DMS53 (cell line): ENCODE measurements at regions not wholly inside any gene's neighbourhood (a gene's known extent, or its start where the extent isn't known, plus 50 kb on each side); places are given as distances from the start of the nearest gene placed in this dataset.

Source experiments
- DNase-seq: peaks from one replicate; lab custom pipeline; 2025; lab: John Stamatoyannopoulos, UW

- DNase-seq = peak; percentile 39
These were observed 147.7 kb upstream of the RPS6KA2 start for GRCh38 chr6:166774770-166775169.

GRCh38 chr6:166774292-166774691, 147.2 kb upstream of the RPS6KA2 start:
- DNase-seq = no peak

DNA sequence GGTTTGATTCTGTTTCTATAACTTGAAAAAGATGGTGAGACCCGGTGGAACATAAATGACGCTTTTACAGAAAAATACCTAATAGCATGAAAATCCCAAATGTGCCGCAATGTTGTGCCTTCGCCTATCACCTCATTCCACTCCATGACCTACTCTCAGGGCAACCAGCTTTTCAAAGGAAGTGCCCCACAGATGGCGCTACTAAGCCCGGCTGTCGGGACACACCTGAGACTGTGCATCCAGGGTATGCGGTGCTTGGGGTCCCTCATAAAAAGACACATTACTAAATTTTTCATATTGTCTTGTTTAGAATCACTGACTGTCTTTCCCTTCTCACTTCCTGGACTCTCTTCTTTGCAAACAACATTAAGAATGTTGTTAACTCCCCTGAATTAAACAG, 145.5 kb upstream of the RPS6KA2 start:
- DNase-seq = peak; percentile 36

DNA sequence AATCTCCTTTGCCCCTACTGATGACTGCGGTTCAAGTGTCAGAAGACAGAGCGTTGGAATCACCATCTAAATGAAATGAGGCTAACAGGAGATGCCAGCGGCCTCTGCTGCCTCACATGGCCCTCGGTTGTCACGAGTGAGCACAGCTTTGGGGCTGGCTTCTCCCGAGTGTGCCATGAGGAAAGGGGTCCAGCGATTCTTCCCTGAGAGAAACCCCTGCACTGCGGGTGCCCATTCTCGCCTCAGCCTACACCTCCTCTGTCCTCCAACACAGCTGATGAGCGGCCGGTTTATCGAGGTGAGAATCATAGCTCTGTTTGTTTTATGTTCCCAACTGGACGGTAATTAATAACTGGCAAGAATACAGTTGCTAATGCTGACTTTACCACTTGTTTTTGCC, 144.7 kb upstream of the RPS6KA2 start:
- no peak for DNase-seq

DNA sequence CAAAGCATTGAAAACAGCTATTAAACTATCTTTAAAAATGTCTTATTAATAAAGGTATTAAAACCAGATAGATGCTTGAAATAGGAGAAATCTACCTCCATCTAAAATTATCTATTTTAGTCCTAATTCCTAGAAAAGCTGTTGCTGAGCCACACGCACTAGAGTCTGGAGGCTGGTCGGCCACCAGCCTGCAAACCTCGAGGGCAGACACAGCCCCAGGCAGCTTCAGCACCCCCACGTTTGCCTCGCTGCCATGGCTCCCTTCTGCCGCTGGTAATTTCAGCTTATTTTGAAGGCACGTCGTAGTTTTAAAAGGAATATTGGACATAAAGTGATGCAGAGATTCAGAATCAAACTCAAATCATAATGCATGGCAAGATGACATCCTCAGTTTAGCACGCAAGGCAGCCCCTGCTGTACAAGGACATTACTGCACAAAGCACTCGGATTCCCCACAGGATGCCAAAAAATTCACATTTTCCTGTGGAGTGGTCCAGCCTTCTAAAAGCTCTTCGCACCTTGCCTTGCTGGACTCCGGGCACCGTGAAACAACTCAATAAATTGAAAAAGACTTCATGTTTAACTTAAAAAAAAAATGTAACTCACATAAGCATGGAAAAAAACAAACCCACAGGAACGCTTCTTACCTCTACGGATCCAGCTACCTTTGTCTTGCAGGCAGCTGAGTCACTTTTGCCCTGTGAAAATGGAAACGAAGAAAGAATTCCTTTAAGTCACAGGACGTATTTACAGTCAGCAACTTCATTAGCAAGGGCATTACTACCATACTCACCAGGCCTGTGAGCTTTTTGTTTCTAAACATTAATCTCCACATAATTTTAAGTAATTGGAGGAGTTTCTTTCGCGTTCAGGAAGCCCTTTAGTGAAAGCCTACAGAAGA, 143.4 kb upstream of the RPS6KA2 start:
- DNase-seq = no peak

DNA sequence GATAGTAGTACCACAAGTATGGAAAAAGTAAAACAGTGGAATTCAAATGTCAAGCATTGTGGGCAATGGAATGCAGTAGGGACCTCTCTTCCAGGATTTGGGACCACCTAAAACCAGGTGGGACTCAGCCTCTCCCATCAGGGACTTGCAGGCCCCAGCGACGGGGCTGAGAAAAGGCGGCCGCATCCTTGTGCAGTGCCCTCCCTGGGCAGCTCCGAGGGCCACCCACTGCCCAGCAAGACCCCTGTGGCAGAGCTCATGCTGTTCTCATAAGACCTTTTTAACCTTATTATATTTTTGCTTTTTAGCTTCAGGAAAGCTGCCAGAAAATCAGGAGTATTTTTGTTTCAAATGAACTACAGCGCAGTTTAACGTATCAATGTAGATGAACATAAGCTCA, 142.6 kb upstream of the RPS6KA2 start:
- DNase-seq = no peak

- DNase-seq = no peak
These were observed 141.7 kb upstream of the RPS6KA2 start for GRCh38 chr6:166768761-166769160.

GRCh38 chr6:166767230-166767629, 140.2 kb upstream of the RPS6KA2 start:
- DNase-seq = no peak

DNA sequence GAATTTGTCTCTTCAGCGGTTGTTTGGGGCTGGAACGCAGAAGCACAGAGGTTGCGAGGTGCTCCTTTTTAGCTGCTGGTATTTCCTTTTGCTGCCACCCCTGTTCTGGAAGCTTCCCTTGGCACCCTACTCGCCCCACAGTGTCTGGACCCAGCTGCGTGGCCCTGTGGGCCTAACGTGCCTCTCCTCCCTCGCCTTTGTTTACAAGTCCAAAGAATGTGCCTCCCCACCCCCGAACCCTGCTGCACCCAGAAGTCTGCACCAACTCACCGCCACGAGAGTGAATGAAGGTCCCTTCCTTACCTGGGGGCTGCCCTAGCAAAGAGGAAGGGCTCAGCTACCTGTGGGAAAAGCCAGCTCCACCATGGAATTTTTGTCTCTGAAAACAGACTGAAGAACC, 139.7 kb upstream of the RPS6KA2 start:
- no peak for DNase-seq

GRCh38 chr6:166765234-166765541, 138.1 kb upstream of the RPS6KA2 start:
- no peak for DNase-seq

DNA sequence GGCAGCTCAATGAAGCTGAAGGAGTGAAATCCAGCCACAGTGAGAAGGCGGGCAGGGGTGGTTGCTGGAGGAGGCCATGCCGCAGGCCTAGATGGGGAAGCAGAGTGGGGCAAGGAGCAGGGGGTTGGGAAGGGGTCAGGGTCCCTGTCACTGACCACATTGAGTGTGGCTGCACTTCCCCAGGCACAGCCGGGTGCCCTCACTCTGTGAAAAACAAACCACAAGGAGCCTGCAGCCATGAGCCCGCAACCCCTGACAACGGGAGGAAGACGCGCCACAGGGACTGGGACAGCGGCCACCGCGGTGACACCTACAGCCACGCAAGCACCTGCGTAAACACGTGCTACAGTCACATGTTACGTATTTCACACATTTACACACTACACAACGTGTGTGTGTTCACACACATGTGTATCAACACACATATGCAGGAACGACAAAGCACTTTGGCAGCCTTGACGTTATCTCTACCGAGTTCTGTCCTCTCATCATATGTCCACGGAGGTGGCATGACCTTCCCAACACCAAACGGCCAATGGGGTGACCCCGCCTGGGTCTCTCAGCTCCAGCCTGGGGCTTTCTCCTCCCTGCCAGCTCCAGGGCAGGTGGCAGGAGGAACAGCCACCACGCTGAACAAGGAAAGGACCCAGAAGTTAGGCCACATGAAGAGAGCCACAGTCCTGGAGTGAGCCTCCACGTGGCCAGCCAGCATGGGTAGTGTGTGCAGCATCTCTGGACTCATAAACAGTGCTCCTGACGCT, 137.6 kb upstream of the RPS6KA2 start:
- no peak for DNase-seq

DNA sequence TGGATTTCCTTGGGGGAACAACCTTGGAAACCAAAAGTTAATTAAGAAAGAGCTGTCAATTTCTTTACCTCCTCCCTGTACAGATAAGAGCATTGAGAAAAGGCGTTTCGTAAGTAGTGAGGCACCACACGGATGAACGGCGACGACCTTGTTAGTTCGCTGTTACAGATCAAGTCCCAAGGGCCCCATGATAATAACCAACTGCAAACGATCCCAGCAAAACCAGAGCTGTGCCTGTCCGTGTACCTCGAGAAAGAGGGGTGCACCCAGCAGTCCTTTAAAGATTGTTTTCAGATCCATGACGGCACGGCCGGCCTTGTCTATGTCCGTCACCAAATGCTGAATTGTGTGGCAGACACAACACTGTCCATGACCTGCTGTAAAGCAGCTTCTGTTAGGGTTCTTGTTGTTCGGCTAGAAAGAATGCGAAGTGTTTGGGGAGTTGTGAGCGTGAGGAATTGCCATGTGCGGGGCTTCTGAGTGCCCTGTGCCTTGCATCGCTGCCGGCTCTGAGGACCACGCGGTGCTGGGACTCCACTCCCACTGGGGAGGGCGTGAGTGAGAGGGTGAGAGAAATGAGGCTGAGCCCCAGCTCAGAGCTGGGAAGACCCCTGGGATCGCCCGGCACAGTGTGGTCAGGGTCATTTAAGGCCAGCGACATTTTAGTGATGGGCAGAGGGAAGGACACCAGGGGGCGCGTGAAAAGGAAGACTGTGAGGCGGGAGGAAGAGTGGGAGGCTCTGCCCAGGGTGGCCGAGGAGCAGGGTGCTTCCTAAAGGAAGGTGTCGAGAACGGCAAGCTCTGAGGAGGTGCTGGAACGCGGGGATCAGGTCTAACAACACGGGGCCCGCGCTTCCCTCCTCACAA, 136.8 kb upstream of the RPS6KA2 start:
- DNase-seq = no peak

- DNase-seq = no peak
These were observed 134.8 kb upstream of the RPS6KA2 start for GRCh38 chr6:166761801-166762200.

DNA sequence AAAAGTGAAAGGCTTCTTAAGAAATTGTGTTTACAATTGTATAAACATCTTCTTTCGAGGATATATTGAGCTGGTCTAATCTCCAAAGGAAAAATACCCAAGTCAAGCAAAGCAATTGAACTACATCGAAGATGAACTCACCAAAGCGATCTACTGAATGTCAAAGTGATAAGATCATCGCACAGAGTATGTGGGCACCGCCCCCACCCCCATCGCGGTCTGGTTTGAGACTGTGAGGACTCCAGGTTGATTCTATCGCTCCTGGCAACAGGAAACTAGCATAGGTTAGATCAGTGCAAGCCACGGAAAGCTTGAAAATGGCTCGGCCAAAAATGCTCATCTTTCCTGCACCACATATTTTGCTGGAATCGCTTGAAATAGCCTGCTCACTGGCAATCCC, 133.2 kb upstream of the RPS6KA2 start:
- no peak for DNase-seq

DNA sequence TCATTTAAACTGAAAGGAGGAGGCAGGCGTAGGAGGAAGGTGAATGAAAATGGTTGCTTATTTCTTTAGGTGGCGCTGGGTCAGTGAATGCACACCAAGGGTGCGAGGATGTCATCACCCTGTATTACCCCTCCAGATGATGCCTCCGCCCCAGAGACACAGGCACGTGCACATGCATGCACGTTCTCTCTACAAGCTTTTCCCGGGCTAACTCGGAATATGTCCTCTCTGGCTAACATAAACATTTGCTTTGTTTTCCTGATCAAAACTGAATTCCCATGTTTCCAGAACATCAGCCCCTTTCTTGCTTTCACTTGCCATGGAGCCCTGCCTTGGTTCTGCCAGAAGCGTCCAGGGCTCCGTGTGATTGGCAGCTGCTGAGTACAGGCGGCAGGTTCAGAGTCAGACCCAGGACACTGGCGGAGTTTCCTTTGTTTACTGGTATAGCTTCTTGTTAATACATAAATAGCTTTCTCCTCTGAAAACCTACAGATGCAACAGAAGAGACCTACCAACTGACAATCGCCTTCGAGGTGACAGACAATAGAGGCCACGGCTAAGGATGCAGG, 131.2 kb upstream of the RPS6KA2 start:
- no peak for DNase-seq

- DNase-seq = peak; percentile 58
These were observed 130.4 kb upstream of the RPS6KA2 start for GRCh38 chr6:166757232-166758135.

- DNase-seq = no peak
These were observed 127.4 kb upstream of the RPS6KA2 start for GRCh38 chr6:166754218-166755030.

GRCh38 chr6:166752928-166753721, 126.1 kb upstream of the RPS6KA2 start:
- peak; percentile 14 for DNase-seq

DNA sequence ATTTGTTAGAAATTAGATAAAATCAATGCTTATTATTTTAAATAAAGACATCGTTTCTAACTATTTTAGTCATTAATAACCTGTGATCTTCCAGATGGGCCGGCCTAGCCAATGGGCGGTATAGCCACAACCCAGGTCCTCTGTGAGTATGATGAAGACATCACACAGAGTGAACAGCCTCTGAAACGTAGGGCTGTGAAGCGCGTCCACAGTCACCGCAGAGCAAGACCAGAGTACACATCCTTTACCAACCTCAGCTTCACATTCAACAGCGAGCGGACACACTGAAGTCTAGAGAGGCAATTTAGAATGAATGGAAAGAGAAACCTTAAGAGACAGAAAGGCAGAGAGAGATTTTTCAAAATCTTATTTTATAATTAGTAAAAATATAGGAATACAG, 125.0 kb upstream of the RPS6KA2 start:
- DNase-seq = no peak
